ENCODE measurements at regions not wholly inside any gene's neighbourhood (a gene's known extent, or its start where the extent isn't known, plus 50 kb on each side); places are given as distances from the start of the nearest gene placed in this dataset.
"Not testable (repeated sequence)": the region's sequence is repeated elsewhere in the genome, so short reads cannot be mapped to it uniquely, and the experiment has no call there.

GRCh38 chr3:153369561-153370374 is 207.7 kb downstream of the RAP2B start:
- no peaks in the 10 kb centered on the region for H3K36me3 ChIP-seq
- no peaks in the 10 kb centered on the region for H3K27me3 ChIP-seq
- TF ChIP-seq CTCF (IDR thresholded peaks at IDR 0.05), result no peak
- DNase-seq, result no peak
- intact Hi-C loops (cut with DNase I), result no loop called here
- H3K4me1 ChIP-seq, result no peaks in the 10 kb centered on the region
- no peak overlapping the region for H3K4me3 ChIP-seq
- H3K9me3 ChIP-seq, result no peaks in the 10 kb centered on the region
- no peak overlapping the region for H3K27ac ChIP-seq
- ATAC-seq, result peak; percentile 21

GRCh38 chr3:153370680-153371079 is 208.7 kb downstream of the RAP2B start:
- TF ChIP-seq CTCF (IDR thresholded peaks at IDR 0.05), result no peak
- no peak overlapping the region for H3K27ac ChIP-seq
- no peaks in the 10 kb centered on the region for H3K27me3 ChIP-seq
- no peaks in the 10 kb centered on the region for H3K4me1 ChIP-seq
- H3K9me3 ChIP-seq, result no peaks in the 10 kb centered on the region
- intact Hi-C loops (cut with DNase I), result no loop called here
- DNase-seq, result no peak
- no peak overlapping the region for H3K4me3 ChIP-seq
- no peaks in the 10 kb centered on the region for H3K36me3 ChIP-seq
- ATAC-seq, result no peak

- no peak overlapping the region for H3K27ac ChIP-seq
- H3K9me3 ChIP-seq, result no peaks in the 10 kb centered on the region
- H3K27me3 ChIP-seq, result no peaks in the 10 kb centered on the region
- intact Hi-C loops (cut with DNase I), result no loop called here
- no peaks in the 10 kb centered on the region for H3K4me1 ChIP-seq
- ATAC-seq (peak; percentile 74), DNase-seq (no peak)
- H3K36me3 ChIP-seq, result no peaks in the 10 kb centered on the region
- no peak overlapping the region for H3K4me3 ChIP-seq
- no peak for TF ChIP-seq CTCF (IDR thresholded peaks at IDR 0.05)
Observed at GRCh38 chr3:153372326-153372725, 210.3 kb downstream of the RAP2B start.

GRCh38 chr3:153373606-153374005 is 211.6 kb downstream of the RAP2B start:
- DNase-seq (no peak), ATAC-seq (peak; percentile 89)
- intact Hi-C loops (cut with DNase I), result no loop called here
- Histone ChIP-seq H3K4me1 (no peaks in the 10 kb centered on the region), H3K27ac (no peak overlapping the region), H3K9me3 (no peaks in the 10 kb centered on the region), H3K36me3 (no peaks in the 10 kb centered on the region), H3K27me3 (no peaks in the 10 kb centered on the region), H3K4me3 (no peak overlapping the region)
- no peak for TF ChIP-seq CTCF (IDR thresholded peaks at IDR 0.05)

- H3K4me1 ChIP-seq; H3K27ac ChIP-seq; H3K27me3 ChIP-seq; DNase-seq; intact Hi-C loops (cut with DNase I); ATAC-seq; H3K4me3 ChIP-seq; H3K9me3 ChIP-seq; H3K36me3 ChIP-seq: not testable (repeated sequence)
Observed at GRCh38 chr3:153378366-153378765, 216.3 kb downstream of the RAP2B start.

GRCh38 chr3:153379516-153379915 is 217.5 kb downstream of the RAP2B start:
- intact Hi-C loops (cut with DNase I), result no loop called here

More at GRCh38 chr3:153379516-153379915, 217.5 kb downstream of the RAP2B start:
- Histone ChIP-seq H3K27ac (no peak overlapping the region), H3K27me3 (no peaks in the 10 kb centered on the region), H3K4me1 (no peaks in the 10 kb centered on the region), H3K9me3 (no peaks in the 10 kb centered on the region), H3K36me3 (no peaks in the 10 kb centered on the region), H3K4me3 (no peak overlapping the region)
- DNase-seq, result no peak
- no peak for TF ChIP-seq CTCF (IDR thresholded peaks at IDR 0.05)
- ATAC-seq, result no peak
